NCI-H1694 (cell line): ENCODE measurements at regions not wholly inside any gene's neighbourhood (a gene's known extent, or its start where the extent isn't known, plus 50 kb on each side); places are given as distances from the start of the nearest gene placed in this dataset.

Experiments
- DNase-seq: peaks from one replicate; lab custom pipeline; 2025; lab: John Stamatoyannopoulos, UW

DNA sequence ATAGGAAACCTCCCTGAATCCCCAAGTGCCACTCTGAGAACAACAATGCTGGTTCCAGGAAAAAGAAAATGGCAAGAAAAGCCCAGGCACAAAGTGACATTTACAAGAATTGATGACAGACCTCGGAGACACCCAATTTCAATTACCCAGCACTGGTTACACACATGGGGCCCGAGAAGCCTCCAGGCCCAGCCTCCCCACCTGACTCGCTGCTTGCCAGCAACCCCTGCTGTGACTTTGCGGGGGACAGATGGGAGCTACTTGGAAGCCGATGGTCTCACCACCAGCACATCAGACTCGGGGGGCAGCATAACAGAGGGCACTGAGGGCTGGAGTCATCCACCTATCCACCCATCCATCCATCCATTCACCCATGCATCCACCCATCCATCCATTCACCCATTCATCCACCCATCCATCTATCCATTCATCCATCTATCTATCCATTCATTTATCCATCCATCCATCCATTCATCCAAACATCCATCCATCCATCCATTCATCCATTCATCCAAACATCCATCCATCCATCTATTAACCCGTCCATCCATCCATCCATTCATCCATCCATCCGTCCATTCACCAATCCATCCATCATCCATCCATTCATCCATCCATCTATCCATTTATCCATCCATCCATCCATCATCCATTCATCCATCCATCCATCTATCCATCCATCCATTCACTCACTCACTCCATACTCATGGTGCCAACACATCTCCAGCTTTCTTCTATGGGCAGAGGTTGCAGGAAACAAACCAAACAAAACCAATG is 567.6 kb downstream of the BRD1 start:
- no peak for DNase-seq

DNA sequence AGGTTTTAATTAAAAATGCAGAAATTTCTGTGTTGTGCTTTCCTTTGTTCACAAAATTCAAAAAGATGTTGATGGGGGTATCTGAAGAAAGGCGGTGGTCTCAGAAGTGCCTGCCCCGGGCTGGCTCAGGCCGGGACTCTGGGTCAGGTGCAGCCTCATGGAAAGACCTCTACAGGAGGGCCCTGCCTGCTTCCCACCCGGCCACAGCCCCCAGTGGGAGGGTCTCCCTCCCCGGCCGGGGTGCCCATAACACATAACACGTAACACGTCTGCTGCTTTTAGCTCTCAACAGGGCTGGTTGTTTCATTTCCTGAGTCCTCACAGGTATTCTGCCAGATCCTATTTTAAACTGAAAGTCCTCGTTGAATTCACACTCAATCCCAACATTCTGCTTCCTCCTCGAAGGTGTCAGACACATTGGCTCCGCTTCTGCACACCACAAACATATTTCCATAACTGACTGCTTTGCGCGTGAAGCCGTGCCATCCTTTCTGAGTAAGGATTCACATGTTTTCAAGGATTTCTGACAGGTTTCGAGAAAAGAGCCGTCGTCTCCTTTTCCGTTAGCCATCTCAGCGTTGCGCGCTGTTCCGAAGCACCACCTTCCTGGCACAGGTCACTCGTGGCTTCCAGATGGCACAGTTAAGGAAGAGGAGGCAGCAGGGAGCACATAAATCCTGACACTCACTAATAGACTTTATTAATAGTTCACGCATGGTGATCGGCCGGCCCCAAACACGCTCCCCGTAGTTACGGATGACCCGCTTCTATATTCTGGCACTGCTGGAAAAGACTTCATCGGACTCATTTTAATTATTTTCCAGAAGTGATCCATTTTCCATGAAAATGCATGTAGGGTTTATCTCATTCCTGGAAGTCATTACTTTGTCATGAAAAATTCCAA is 569.3 kb downstream of the BRD1 start:
- DNase-seq = no peak

DNA sequence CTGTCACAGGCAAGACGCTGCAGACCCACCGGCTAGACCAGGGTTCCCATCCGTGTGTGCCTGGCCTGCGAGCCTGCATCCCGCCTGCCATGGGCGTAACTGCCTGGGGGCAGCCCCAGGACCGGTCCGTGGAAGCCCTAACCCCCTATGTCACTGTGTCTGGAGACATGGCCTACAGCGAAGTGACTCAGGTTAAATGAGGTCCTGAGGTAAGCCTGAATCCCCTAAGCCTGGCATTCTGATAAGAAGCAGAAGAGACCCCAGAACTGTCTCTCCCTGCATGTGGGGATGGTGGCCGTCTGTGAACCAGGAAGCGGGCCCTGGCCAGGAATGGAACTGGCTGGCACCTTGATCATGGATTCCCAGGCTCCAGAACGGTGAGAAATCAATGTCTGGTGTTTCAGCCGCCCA is 570.1 kb downstream of the BRD1 start:
- DNase-seq = no peak

DNA sequence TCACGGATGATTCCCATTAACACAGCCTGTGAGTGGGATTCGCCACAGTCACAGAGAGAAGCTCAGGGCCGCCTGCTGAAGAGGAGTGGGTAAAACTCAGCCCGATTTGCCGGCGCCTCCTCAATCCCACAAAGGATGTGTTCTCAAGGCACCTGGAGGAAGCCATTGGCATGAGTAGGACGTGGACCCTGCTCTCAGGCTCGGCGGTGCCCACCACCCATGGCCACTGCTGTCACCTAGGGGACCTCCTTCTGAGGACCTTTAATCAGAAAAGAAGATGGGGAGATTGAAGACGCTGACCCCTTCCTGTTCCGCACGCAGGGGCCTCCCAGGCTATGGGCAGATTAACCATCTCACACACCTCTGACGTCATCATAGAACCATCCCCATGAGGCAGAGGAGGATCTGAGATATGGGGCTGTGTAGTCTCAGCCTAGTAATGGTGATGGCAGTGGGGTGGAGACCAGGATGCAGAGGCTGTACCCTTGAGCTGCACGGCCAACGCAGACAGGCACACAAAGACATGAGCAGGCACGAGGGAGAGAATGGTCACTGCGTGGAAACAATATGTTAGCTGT is 571.8 kb downstream of the BRD1 start:
- no peak for DNase-seq

DNA sequence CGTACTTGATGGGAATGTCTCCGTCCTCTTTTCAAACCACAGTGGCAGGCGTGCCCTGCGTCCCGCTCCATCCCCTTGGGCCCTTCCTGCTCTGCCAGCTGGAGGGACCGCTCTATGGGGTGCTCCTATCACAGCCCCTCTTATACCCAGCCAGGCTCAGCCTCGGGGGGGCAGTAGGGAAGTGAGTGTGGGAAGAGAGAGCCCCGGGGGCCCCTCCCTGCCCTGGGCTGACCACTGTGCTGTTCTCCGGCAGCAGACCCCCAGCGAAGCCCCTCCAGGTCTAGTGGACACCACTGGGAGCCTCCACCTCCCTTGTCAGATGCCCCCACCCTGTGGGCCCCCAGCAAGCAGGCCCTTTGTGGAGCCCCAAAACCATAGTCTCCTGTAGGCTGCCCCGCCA is 572.5 kb downstream of the BRD1 start:
- no peak for DNase-seq

DNA sequence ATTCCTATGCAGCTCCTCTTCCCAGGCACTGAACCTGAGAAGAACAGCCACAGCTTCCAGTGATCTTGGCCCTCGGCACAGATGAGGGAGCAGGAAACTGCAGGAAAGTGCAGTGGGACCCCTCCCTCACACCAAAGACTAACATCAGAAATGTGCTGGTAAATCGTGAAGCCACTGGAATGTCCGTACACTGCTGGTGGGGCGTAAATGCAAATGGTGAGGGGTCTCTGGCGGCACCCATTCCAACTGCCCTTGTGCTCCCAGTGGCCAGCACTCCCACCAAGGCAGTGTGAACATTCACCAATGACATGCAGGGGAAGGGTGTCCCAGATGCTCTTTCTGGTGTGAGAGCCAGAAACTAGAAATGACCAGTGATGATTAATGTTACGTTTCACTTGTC is 574.0 kb downstream of the BRD1 start:
- DNase-seq = no peak

DNA sequence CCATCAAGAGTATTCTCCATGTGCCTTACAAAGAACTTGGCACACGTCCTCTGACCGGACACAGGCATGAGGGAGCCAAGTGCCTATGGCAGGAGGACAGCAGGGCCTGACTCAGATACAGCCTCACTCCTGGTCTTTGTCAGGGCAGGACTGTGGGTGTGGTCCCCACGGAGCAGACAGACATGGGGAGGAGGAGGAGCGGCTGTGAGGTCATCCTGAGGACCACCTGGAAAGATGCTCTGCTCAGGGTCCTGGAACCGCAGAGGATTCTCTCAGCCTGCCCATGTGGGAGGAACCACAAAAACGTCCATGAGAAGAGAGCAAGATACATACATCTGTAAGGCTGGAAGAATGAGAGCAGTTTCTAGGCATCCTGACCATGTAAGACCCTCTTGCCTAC is 576.3 kb downstream of the BRD1 start:
- DNase-seq = no peak

DNA sequence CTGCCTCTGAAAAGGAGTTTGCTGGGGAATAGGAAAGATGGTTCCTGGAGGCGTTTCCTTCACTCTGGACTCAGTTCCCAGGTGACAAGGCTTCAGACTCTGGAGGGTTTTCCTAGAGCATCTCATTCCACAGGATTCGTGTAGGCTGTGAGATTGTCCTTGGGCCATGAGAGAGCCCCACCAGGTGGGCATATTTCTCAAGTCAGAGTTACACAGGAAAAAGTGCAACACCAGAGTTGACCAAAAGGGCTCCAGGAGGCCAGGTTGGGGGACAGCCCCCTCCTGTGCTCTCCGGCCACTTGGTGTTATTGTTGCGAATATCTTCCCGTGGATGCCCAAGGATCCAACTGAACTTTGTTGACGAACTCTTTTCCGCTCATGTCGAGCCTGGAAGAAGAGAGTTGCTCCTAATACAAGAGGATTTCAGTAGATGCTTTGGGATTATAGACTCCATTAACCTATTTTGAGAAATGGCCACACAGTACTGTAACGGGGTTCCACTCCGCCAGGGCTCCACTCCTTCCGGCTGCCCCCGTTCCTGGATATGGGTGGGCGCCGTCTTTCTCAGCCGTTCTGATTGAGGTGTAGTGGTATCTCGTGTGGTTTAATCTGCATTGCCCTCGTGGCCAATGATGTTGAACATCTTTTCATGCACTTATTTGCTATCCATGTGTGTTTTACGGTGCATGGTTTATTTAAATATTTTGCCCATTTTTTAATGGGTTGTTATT is 580.3 kb downstream of the BRD1 start:
- no peak for DNase-seq

DNA sequence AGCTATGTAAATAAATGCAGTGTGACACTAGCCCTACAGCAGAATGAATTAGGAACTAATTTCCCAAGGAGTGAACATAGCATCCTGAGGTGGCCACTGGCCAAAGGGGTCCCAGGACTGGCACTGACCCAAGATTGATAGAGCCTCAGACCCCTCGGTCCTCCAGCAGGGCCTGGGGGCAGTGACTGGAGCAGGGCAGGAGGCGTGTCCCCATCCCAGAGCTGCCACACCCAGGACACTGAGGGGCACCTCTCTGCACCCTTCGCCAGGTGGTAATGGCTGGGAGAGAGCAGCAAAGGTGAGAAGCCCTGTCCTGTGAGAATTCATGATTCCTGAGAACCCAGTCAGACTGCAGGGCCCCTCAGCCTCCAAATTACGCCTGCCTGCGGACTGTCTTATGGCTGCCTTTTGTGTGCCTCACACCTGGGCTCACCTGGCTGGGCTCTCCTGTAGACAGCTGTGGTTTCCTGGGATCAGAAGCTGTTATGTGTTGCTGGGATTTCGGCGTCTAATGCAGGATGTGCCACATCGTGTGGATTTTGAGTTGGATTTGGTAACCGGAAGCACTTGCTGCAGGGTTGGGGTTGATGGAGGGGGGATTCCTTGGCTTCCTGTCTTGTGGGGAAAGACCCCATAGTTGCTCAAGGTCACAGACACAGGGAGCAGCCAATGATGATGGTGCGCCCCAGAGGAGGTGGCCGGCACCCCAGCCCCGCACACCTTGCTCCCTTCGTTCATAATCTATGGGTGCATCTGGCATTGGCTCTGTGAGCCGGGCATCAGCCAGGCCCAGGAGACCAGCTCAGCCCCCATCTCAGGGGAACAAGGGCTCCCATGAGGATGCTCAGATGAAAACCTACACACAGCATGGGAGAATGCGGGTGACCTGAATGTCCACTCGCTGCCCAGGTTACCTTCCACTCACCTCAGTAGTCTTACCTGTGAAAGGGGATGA is 582.9 kb downstream of the BRD1 start:
- no peak for DNase-seq

DNA sequence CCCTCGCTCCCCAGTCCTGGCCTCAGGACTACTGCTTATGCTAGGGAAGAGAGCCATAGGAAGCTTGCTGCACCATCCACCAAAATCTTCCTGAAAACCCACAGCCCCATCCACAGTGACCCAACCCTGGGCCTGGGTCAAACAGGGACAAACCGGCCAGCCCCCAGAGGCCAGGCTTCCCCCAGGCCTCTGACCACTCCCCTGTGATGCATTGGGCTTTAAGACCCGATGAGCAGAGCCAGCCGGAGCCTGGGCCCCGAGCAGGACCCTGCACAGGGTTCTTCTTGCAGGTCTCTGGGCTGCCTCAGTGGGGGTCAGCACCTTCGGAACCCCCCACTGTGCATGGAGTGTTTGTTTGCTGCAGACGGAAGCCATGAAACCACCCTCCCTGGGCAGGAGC is 583.7 kb downstream of the BRD1 start:
- DNase-seq = no peak

DNA sequence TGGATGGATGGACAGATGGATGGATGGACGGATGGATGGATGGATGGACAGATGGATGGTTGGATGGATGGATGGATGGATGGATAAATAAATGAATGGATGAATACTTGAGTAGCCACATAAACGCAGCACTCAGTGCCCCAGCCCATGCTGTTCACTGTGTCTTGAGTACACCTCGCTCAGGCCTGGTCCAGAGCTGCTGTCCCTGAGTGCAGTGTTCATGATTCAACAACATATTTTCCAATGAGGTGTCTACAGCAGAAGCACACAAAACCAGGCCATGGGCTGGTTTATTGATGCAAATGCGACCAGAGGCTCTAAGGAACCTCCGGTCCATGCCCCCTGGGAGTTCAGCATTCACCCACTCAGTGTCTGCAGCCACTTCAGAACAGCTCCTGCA is 584.3 kb downstream of the BRD1 start:
- DNase-seq = no peak

DNA sequence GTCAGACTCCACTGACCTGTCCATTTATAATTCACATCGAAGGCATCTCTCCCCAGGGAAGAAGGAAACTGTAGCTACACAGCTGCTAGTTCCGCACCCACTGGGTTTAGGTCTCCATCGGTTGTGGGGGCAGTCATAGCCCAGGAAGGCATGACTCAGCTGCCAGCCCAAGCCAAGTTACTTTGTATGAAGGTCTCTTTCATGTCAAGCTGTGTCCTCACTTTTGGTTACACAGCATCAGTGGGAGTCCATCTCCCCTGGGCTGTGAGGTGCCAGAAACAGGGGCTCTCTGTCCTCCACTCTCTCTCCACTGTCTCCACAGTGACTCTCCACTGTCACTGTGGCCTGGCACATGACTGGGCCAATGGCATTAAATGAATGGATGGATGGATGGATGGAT is 585.2 kb downstream of the BRD1 start:
- DNase-seq = no peak

DNA sequence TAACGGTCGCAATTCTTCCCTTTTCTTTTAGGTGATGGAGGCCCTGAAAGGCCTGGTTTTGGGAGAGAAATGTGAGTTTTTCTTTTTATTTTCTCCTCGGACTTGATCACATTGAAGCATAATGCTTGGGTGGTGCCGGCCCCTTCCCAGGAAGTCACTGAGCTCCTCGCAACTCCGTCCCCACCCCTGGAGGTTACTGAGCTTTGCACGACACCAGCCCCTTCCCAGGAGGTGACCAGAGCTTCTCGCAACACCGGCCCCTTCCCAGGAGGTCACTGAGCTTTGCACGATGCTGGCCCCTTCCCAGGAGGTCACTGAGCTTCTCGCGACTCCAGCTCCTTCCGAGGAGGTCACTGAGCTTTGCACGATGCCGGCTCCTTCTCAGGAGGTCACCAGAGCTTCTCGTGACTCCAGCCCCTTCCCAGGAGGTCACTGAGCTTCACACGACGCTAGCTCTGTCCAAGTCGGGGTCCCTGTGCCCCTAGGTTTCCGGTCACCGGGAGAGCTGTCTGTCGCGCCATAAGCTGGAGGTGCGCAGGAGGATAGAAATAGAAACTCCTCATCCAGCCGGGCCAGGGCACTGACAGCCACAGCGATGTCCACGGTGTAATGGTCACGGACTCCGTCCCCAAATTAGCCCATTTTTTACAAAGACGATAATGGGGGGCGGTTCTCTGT is 586.4 kb downstream of the BRD1 start:
- no peak for DNase-seq

DNA sequence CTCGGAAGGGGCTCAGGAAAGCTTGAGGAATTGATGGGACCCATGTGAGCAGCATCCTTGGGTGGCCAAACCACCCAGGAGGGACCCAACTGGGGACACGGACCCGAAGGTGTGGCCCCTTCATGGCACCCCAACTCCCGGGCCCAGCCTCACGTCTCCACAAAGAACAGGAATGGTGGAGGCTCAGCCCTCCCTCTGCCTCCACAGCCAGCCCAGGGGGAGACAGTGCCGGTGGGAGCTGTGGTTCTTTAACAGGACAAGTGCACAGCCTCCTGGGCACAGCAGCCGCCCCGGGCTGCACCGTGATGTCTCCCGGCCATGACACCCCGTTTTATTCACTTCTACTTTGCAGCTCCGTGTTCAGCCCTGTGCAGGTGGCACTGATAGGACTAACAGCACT is 587.2 kb downstream of the BRD1 start:
- DNase-seq = no peak

DNA sequence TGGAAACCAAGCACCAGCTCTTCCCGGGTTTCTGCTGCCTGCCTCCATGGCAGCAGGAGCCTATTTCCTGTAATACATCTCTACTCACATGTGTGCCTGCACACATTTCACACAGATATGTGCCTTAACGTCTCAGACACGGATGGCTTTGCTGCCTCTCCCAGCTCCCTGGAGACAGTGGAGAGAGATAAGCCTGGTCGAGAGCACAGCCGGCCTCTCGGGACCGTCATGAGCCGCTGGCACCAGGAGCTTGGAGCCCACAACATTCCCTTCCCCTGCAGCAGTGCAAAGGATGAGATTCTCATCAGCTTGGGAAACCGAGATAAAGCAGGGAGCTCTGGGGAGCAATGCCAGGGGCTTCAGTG is 587.7 kb downstream of the BRD1 start:
- no peak for DNase-seq

DNA sequence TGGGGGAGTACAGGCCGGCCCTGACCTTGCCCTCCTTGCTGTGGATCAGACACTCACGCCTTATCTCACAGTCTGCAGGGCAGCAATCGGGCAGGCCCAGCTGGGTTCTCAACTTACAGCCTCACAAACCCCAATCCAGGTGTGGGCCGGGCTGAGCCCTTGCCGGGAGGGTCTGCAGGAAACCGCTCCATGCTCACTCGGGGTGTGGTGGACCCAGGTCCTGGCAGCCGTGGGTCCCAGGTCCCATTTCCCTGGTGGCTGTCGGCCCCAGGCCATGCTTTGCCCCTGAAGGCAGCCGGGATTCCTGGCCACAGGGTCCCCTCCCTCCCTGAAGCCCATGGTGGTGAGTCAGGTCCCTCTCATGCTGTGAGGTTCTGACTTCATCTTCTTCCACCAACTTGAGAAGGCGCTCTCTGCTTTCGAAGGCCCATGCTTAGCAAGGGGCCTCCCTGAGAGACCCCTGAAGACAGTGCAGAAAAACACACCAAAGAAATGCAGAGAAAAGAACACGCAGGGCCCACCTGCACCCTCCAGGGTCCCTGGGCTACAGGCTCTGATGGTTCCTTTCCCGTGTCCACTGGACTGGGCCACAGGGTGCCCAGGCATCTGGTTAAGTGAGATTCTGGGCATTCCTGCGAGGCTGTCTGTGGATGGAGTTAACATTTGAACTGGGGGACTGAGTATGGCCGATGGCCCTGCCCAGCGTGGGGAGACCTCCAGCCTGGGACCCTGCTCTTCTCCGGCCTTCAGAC is 588.2 kb downstream of the BRD1 start:
- DNase-seq = no peak

DNA sequence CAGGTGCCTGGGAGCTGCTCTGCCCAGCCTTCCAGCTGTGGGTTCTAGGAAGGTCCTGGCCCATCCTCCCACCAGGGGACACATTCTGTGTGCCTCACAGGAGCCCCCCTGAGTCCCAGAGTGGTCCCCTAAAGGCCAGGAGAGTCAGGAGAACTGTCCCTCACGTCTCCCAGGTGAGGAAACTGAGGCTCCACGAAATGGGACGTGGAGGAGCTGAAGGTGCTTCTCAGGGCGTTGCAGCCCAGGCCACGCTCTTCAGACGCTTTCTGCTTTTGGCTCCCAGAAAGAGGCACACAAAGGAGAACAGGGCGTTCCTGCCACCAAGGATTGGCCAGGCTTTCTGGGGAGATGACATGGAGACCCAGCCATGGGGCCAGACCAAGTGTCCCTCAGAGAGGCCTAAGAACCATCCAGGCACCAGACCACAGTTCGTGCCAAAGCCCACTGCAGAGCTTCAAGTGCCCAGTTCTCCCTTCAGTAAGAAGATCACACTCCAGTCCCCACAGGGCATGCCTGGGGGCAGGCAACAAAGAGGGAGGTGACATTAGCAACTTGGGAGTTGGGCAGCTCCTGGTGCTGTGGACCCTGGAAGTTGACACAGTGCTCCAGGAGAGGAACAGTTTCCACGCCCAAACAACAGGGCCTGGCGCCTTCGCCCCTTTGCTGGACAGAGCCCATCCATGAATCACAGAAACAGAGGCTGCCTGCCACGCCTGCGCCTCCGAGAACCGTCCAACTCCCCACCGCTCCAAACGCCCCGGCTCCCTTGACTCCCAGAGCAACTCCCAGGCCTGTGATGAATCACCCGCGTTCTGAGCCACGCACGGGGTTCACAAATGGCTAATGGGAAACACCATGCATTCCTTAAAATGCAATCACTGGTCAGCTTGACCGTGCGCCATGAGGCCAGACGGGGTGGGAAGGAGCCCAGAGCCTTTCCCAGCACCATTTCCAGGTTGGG is 589.2 kb downstream of the BRD1 start:
- no peak for DNase-seq

DNA sequence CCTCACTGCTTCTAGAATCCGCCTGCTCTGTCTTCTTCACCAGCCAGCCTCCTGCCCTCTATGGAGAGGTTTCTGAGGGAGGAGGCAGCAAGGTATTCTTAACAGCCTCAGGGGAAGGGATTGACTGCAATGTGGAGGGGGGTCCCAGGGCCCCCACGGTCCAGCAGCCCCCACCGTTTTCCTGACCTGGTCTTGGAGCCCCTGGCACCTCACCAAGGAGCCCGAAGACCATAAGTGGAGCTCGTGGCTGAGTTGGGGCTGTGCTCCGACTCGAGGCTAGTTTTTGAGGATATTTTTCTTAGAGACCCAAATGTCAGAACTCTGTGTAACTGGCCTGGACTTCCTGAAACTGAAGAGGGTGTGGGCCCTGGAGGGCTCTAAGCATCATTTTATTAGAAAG is 590.0 kb downstream of the BRD1 start:
- DNase-seq = no peak

DNA sequence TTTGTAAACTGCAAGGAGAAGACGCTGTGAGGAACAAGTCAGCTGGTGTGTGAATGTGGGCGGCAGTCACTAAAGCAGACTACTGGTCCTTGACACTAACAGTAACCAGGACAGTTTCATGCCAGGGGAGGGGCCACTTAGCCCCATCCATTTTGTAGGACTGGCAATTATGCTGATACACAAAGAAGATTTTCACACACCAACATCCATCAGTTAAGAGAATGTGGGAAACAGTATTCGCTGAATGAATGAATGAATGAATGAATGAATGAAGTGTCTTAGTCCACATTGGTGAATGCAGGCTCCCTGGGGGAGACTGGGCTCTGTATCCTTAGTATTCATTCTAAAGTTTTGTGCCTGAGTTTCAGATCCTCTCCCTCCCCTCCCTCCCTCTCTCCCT is 590.4 kb downstream of the BRD1 start:
- no peak for DNase-seq
